ENCODE measurements at regions not wholly inside any gene's neighbourhood (a gene's known extent, or its start where the extent isn't known, plus 50 kb on each side); places are given as distances from the start of the nearest gene placed in this dataset.

- no peak for TF ChIP-seq CTCF (IDR thresholded peaks at IDR 0.05)
- no peak for TF ChIP-seq POLR2A (IDR thresholded peaks at IDR 0.05)
Measured at GRCh38 chr16:72470541-72470940, 298.6 kb upstream of the PMFBP1 start.
